Upper lobe of left lung (tissue), 6 donors: ENCODE measurements at regions not wholly inside any gene's neighbourhood (a gene's known extent, or its start where the extent isn't known, plus 50 kb on each side); places are given as distances from the start of the nearest gene placed in this dataset.

Source experiments
- ATAC-seq, 2 donors: fragments of 200-7000 bp; cut with Tn5 transposase; one replicate each; pipeline ENCODE4 v1.9.1; 2022; ENCODE audit warnings: mild to moderate bottlenecking in 2 of 2, moderate library complexity in 2 of 2; ENCODE audit not compliant: low FRiP score in 2 of 2
- DNase-seq, 2 donors: peaks; one replicate each; pipeline ENCODE4 v3.0.0-alpha.2; 2019 to 2020
- H3K27ac ChIP-seq, 4 donors: fragments of 200-600 bp; sonication (generic); one replicate each; pipeline ENCODE4 v1.5.1; 2016 to 2019
- H3K27me3 ChIP-seq, 4 donors: fragments of 200-600 bp; sonication (generic); one replicate each; pipeline ENCODE4 v1.5.1; 2017 to 2019
- H3K36me3 ChIP-seq, 4 donors: fragments of 200-600 bp; sonication (generic); one replicate each; pipeline ENCODE4 v1.5.1; 2016 to 2019
- H3K4me1 ChIP-seq, 4 donors: fragments of 200-600 bp; sonication (generic); one replicate each; pipeline ENCODE4 v1.5.1; 2018 to 2019
- H3K4me3 ChIP-seq, 4 donors: fragments of 200-600 bp; sonication (generic); one replicate each; pipeline ENCODE4 v1.5.1; 2017 to 2019; ENCODE audit warnings: mild to moderate bottlenecking in 2 of 4, moderate library complexity in 1 of 4
- H3K9me3 ChIP-seq, 4 donors: fragments of 200-600 bp; sonication (generic); one replicate each; pipeline ENCODE4 v1.5.1; 2018 to 2019
- EP300 ChIP-seq, 4 donors: sonication (generic); formaldehyde crosslinking; IDR thresholded peaks; one replicate each; pipeline ENCODE4 v1.5.1; 2017; ENCODE audit warnings: antibody characterized with exemption in 4 of 4, control low read depth in 2 of 4
- POLR2A ChIP-seq, 4 donors: fragments of 450-650 bp; IDR thresholded peaks; one replicate each; pipeline ENCODE4 v1.5.1; 2016 to 2017; ENCODE audit warnings: antibody characterized with exemption in 4 of 4, mild to moderate bottlenecking in 2 of 4
- POLR2AphosphoS5 ChIP-seq, 2 donors: sonication (generic); formaldehyde crosslinking; IDR thresholded peaks; one replicate each; pipeline ENCODE4 v1.5.1; 2017; ENCODE audit warnings: antibody characterized with exemption in 2 of 2
- WGBS, 2 donors: methylation state at CpG; one replicate each; pipeline ENCODE4 v1.1.5; 2017 to 2018; 5-methylcytosine and 5-hydroxymethylcytosine counted together
- TF ChIP-seq, protein P1 (sequence below), 6 experiments: fragments of 450-650 bp in 4 of 6; fragments of 200-600 bp in 2 of 6; sonication (generic) in 2 of 6; IDR thresholded peaks; one replicate each; pipeline ENCODE4 v1.5.1; 2016 to 2019; ENCODE audit warnings: antibody characterized with exemption in 6 of 6
- donor health status: DM: no; HTN: no; CAD: no; lungs with moderate emphysema.
- donor health status: DM: no; HTN: yes; CAD: no; lungs with severe emphysema.

DNA sequence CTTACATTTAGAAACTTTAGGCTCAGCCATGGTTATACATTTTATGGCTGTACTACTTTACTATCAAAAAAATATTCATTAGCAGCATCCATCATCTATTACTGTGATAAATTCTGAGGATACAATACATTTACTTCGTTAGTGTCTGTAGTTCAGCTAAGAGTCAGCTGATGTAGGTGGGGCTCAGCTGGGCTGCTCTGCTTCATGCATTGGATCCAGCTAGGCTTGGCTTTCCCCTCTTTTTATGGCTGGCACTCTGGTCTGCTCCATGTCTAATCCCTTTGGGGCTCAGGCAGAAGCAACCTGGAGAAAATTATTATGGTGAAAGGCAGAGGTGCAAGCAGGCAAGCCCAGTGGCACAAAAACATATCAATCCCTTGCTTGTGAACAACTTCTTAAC lies 930.1 kb upstream of the NR2F2 start:
- no peaks in the 10 kb centered on the region for H3K27me3 ChIP-seq
- ATAC-seq (no peak), DNase-seq (no peak)
- no peaks in the 10 kb centered on the region for H3K9me3 ChIP-seq
- H3K36me3 ChIP-seq = no peaks in the 10 kb centered on the region
- no peak overlapping the region for H3K4me3 ChIP-seq
- H3K27ac ChIP-seq = no peak overlapping the region
- 63 to 70% methylated on average over 1 of the region's 1 CpG for WGBS, 2 donors
- no peaks in the 10 kb centered on the region for H3K4me1 ChIP-seq
- TF ChIP-seq, protein P1, sequence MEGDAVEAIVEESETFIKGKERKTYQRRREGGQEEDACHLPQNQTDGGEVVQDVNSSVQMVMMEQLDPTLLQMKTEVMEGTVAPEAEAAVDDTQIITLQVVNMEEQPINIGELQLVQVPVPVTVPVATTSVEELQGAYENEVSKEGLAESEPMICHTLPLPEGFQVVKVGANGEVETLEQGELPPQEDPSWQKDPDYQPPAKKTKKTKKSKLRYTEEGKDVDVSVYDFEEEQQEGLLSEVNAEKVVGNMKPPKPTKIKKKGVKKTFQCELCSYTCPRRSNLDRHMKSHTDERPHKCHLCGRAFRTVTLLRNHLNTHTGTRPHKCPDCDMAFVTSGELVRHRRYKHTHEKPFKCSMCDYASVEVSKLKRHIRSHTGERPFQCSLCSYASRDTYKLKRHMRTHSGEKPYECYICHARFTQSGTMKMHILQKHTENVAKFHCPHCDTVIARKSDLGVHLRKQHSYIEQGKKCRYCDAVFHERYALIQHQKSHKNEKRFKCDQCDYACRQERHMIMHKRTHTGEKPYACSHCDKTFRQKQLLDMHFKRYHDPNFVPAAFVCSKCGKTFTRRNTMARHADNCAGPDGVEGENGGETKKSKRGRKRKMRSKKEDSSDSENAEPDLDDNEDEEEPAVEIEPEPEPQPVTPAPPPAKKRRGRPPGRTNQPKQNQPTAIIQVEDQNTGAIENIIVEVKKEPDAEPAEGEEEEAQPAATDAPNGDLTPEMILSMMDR (IDR thresholded peaks at IDR 0.05) = no peak
- TF ChIP-seq POLR2A (IDR thresholded peaks at IDR 0.05) = no peak
- TF ChIP-seq EP300 (IDR thresholded peaks at IDR 0.05) = no peak
- no peak for TF ChIP-seq POLR2AphosphoS5 (IDR thresholded peaks at IDR 0.05)

DNA sequence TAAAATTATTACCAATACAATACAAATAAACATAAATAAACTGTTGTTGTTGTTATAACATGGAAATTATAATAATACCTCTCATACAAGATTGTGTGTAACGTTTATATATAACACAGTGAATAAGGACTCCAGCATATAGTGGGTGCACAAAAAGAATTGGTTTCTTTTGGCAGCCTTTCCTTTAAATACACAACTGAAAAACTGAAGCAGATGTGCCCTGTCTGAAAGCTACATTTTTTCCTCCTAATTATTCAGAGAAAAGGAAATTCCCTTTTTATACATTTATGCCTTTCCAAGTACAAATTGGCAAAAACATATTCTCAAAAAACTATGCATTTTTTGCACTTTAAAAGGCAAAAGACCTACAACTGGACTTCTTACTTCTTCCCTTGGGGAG lies 928.9 kb upstream of the NR2F2 start:
- DNase-seq (no peak), ATAC-seq (no peak)
- Histone ChIP-seq H3K36me3 (no peaks in the 10 kb centered on the region), H3K9me3 (no peaks in the 10 kb centered on the region), H3K27me3 (no peaks in the 10 kb centered on the region), H3K4me3 (no peak overlapping the region), H3K4me1 (no peaks in the 10 kb centered on the region), H3K27ac (peak overlapping the region in 2 of 4 donors; percentile 12 to 35)
- TF ChIP-seq, protein P1 (IDR thresholded peaks at IDR 0.05) = no peak
- TF ChIP-seq POLR2AphosphoS5 (IDR thresholded peaks at IDR 0.05) = no peak
- no peak for TF ChIP-seq POLR2A (IDR thresholded peaks at IDR 0.05)
- TF ChIP-seq EP300 (IDR thresholded peaks at IDR 0.05) = no peak
- WGBS, 2 donors = 64 to 65% methylated on average over 1 of the region's 1 CpG

DNA sequence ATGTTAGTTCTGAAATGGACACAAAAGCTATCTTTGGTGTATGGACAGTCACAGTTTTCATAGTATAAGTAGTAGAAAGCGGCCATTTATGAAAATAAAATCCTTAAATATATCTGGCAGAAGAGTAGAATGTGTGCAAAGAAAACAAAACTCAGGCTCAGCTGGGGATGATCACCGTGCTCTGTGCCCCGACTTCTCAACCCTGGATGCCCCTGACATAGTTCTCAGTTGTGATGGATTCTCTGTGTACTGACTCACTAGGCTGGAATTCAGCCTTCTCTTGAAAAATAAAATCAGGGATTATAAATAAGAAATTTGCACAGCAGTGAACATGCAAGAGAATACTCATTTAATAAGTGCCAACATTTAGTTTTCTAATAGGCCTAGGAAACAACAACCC lies 925.1 kb upstream of the NR2F2 start:
- H3K4me1 ChIP-seq = peaks cover 0 to 8% (median 0%) of the 10 kb centered on the region in 4 donors
- peak overlapping the region in 1 of 4 donors; percentile 42 for H3K27ac ChIP-seq
- 80 to 81% methylated on average over 3 of the region's 3 CpGs for WGBS, 2 donors
- DNase-seq = no peak
- H3K4me3 ChIP-seq = no peak overlapping the region
- no peaks in the 10 kb centered on the region for H3K36me3 ChIP-seq
- H3K27me3 ChIP-seq = no peaks in the 10 kb centered on the region
- no peaks in the 10 kb centered on the region for H3K9me3 ChIP-seq
- TF ChIP-seq POLR2A (IDR thresholded peaks at IDR 0.05) (no peak), POLR2AphosphoS5 (IDR thresholded peaks at IDR 0.05) (no peak), EP300 (IDR thresholded peaks at IDR 0.05) (no peak)
- TF ChIP-seq, protein P1 (IDR thresholded peaks at IDR 0.05) = no peak
- no peak for ATAC-seq

DNA sequence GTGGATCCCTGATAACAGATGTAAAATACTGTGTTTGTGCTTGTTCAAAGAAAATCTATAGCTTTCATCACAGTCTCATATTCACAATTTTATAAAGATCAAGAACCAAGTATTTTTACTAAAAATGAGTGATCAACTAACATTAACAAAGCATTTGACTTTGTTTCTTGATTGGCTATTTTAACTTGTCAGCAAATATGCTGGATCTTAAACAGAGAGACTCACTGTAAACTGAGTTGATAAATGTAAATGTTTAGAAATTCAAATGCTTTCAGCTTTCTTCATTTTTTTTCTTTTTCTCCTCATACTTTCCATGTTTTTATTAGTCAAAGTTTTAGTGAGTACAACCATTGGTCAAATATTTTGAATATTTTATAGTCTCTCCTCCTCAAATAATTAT lies 923.0 kb upstream of the NR2F2 start:
- ATAC-seq (no peak), DNase-seq (no peak)
- Histone ChIP-seq H3K27me3 (no peaks in the 10 kb centered on the region), H3K4me3 (no peak overlapping the region), H3K9me3 (no peaks in the 10 kb centered on the region), H3K27ac (no peak overlapping the region), H3K4me1 (peaks cover 0 to 9% (median 0%) of the 10 kb centered on the region in 4 donors), H3K36me3 (no peaks in the 10 kb centered on the region)
- TF ChIP-seq, protein P1 (IDR thresholded peaks at IDR 0.05) = no peak
- TF ChIP-seq POLR2A (IDR thresholded peaks at IDR 0.05) = no peak
- no peak for TF ChIP-seq EP300 (IDR thresholded peaks at IDR 0.05)
- no peak for TF ChIP-seq POLR2AphosphoS5 (IDR thresholded peaks at IDR 0.05)

DNA sequence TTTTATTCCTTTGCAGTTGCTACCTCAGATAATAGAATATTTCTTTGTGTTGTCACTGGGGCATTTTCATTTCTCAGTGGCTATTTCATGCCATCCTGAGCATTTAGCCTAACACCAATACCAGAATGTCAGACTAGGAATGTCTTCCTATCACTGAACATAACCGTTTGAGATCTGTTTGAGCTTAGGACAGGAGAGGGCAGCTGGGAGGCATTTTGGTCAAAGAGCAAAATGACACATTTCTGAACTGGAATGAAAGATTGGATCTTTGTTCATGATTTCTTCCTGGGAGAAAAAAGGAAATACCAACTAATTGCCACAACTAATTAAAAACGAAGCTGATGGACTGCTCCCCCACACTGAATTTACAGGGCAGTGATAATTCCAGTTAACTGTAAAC lies 921.3 kb upstream of the NR2F2 start:
- peaks cover 0 to 9% (median 0%) of the 10 kb centered on the region in 4 donors for H3K4me1 ChIP-seq
- no peaks in the 10 kb centered on the region for H3K9me3 ChIP-seq
- DNase-seq (no peak), ATAC-seq (no peak)
- no peak overlapping the region for H3K4me3 ChIP-seq
- no peak for TF ChIP-seq POLR2AphosphoS5 (IDR thresholded peaks at IDR 0.05)
- TF ChIP-seq, protein P1 (IDR thresholded peaks at IDR 0.05) = no peak
- H3K27ac ChIP-seq = peak overlapping the region in 1 of 4 donors; percentile 39
- 30 to 48% methylated on average over 2 of the region's 2 CpGs for WGBS, 2 donors
- no peaks in the 10 kb centered on the region for H3K27me3 ChIP-seq
- no peaks in the 10 kb centered on the region for H3K36me3 ChIP-seq
